Fibroblast of lung (primary cell): ENCODE measurements at regions not wholly inside any gene's neighbourhood (a gene's known extent, or its start where the extent isn't known, plus 50 kb on each side); places are given as distances from the start of the nearest gene placed in this dataset.

Source experiments
- DNase-seq, 2 donors: peaks; one replicate each; pipeline versions ENCODE4 v3.0.0 to v3.0.0-alpha.2; 2010; ENCODE audit warnings: low read depth in 2 of 2
- H2AFZ ChIP-seq: 2 replicates; pipeline ENCODE4 v1.5.1; 2012; ENCODE audit warnings: low read length, control low read depth, inconsistent platforms
- H3K27ac ChIP-seq: 2 replicates; pipeline ENCODE4 v1.5.1; 2011; ENCODE audit warnings: low read length, control low read depth; ENCODE audit not compliant: insufficient read depth
- H3K27me3 ChIP-seq: 2 replicates; pipeline ENCODE4 v1.5.1; 2011; ENCODE audit warnings: mild to moderate bottlenecking, low read length; ENCODE audit not compliant: control insufficient read depth, insufficient read depth
- H3K36me3 ChIP-seq: 2 replicates; pipeline ENCODE4 v1.5.1; 2011; ENCODE audit warnings: low read length; ENCODE audit not compliant: control insufficient read depth, insufficient read depth
- H3K4me1 ChIP-seq: 2 replicates; pipeline ENCODE4 v1.5.1; 2011; ENCODE audit warnings: low read length; ENCODE audit not compliant: control insufficient read depth, insufficient read depth; ENCODE audit errors: extremely low read depth
- H3K4me2 ChIP-seq: 2 replicates; pipeline ENCODE4 v1.5.1; 2011; ENCODE audit warnings: low read length, control low read depth; ENCODE audit not compliant: insufficient read depth; ENCODE audit errors: extremely low read depth
- H3K4me3 ChIP-seq, 4 experiments: fragments of 200-600 bp in 1 of 4; sonication (generic) in 1 of 4; replicated peaks in 1 of 4; 2 replicates each; pipeline ENCODE4 v1.5.1; 2011 to 2016; ENCODE audit warnings: low read length in 4 of 4, low read depth in 3 of 4, mild to moderate bottlenecking in 3 of 4, control low read depth in 2 of 4, inconsistent platforms in 1 of 4, mixed read lengths in 1 of 4; ENCODE audit not compliant: insufficient read depth in 1 of 4; ENCODE audit errors: control extremely low read depth in 1 of 4
- H3K79me2 ChIP-seq: 2 replicates; pipeline ENCODE4 v1.5.1; 2012; ENCODE audit warnings: mild to moderate bottlenecking, low read length, inconsistent platforms; ENCODE audit not compliant: control insufficient read depth, insufficient read depth
- H3K9ac ChIP-seq: 2 replicates; pipeline ENCODE4 v1.5.1; 2011; ENCODE audit warnings: mild to moderate bottlenecking, low read length, control low read depth; ENCODE audit not compliant: insufficient read depth
- H3K9me3 ChIP-seq: 2 replicates; pipeline ENCODE4 v1.5.1; 2012; ENCODE audit warnings: low read depth, low read length; ENCODE audit not compliant: control insufficient read depth, insufficient read depth
- H4K20me1 ChIP-seq: 2 replicates; pipeline ENCODE4 v1.5.1; 2011; ENCODE audit warnings: low read length; ENCODE audit not compliant: control insufficient read depth, insufficient read depth; ENCODE audit errors: extremely low read depth
- CTCF ChIP-seq, 2 donors: IDR thresholded peaks in 1 of 2; conservative IDR thresholded peaks in 1 of 2; 1 replicate in 1 of 2; 2 replicates in 1 of 2; pipeline ENCODE4 v1.5.1; 2011 to 2012; ENCODE audit warnings: low read length in 2 of 2, control low read depth in 1 of 2, inconsistent platforms in 1 of 2, low read depth in 1 of 2, mild to moderate bottlenecking in 1 of 2
- EZH2 ChIP-seq: IDR thresholded peaks from 2 replicates; pipeline ENCODE4 v1.5.1; 2012; ENCODE audit warnings: low read length, control low read depth, mild to moderate bottlenecking; ENCODE audit errors: missing control alignments

GRCh38 chr6:82097676-82098075 is 149.9 kb downstream of the IBTK start:
- Histone ChIP-seq H3K4me2 (no peak overlapping the region), H3K36me3 (no peaks in the 10 kb centered on the region), H3K4me1 (no peaks in the 10 kb centered on the region), H3K9me3 (no peaks in the 10 kb centered on the region), H3K79me2 (no peaks in the 10 kb centered on the region), H3K4me3 (no peak overlapping the region), H3K9ac (no peak overlapping the region), H3K27me3 (no peaks in the 10 kb centered on the region), H4K20me1 (no peaks in the 10 kb centered on the region), H3K27ac (no peak overlapping the region), H2AFZ (no peak overlapping the region)
- no peak for DNase-seq
- TF ChIP-seq CTCF (conservative IDR thresholded peaks at IDR 0.05 in 1 of 2, IDR thresholded peaks at IDR 0.05 in 1 of 2; ENCODE audit: low read depth in 1 of 2, low read length in 2 of 2) (no peak), EZH2 (no peak)

GRCh38 chr6:82095091-82095490 is 152.5 kb downstream of the IBTK start:
- Histone ChIP-seq H4K20me1 (no peaks in the 10 kb centered on the region), H3K79me2 (no peaks in the 10 kb centered on the region), H3K4me2 (no peak overlapping the region), H2AFZ (no peak overlapping the region), H3K9me3 (no peaks in the 10 kb centered on the region), H3K27me3 (no peaks in the 10 kb centered on the region), H3K9ac (no peak overlapping the region), H3K4me1 (no peaks in the 10 kb centered on the region), H3K27ac (no peak overlapping the region), H3K4me3 (no peak overlapping the region), H3K36me3 (no peaks in the 10 kb centered on the region)
- TF ChIP-seq EZH2: no peak
- no peak for TF ChIP-seq CTCF (conservative IDR thresholded peaks at IDR 0.05 in 1 of 2, IDR thresholded peaks at IDR 0.05 in 1 of 2; ENCODE audit: low read depth in 1 of 2, low read length in 2 of 2)
- no peak for DNase-seq

GRCh38 chr6:82094166-82094806 is 153.3 kb downstream of the IBTK start:
- Histone ChIP-seq H3K4me1 (no peaks in the 10 kb centered on the region), H3K4me3 (no peak overlapping the region)
- TF ChIP-seq EZH2: no peak

More at GRCh38 chr6:82094166-82094806, 153.3 kb downstream of the IBTK start:
- Histone ChIP-seq H4K20me1 (no peaks in the 10 kb centered on the region), H3K36me3 (no peaks in the 10 kb centered on the region), H3K27ac (no peak overlapping the region), H3K9ac (no peak overlapping the region), H2AFZ (no peak overlapping the region), H3K27me3 (no peaks in the 10 kb centered on the region), H3K79me2 (no peaks in the 10 kb centered on the region), H3K9me3 (no peaks in the 10 kb centered on the region), H3K4me2 (no peak overlapping the region)
- no peak for DNase-seq
